22Rv1 (cell line): ENCODE measurements at regions not wholly inside any gene's neighbourhood (a gene's known extent, or its start where the extent isn't known, plus 50 kb on each side); places are given as distances from the start of the nearest gene placed in this dataset.

Experiments used
- H3K27ac ChIP-seq: fragments of 450-650 bp; 2 replicates; pipeline ENCODE4 v1.5.1; 2017
- CTCF ChIP-seq: fragments of 450-650 bp; IDR thresholded peaks from 2 replicates; pipeline ENCODE4 v1.5.1; 2017; ENCODE audit warnings: mild to moderate bottlenecking
- ZFX ChIP-seq: fragments of 450-650 bp; IDR thresholded peaks from 2 replicates; pipeline ENCODE4 v1.6.1; 2017; ENCODE audit warnings: antibody characterized with exemption, borderline replicate concordance

- TF ChIP-seq CTCF (no peak), ZFX (no peak)
These were observed 52.6 kb upstream of the PDC start for GRCh38 chr1:186513526-186513925.

GRCh38 chr1:186512698-186513457, 52.0 kb upstream of the PDC start:
- H3K27ac ChIP-seq = no peak overlapping the region
- TF ChIP-seq ZFX = no peak
- TF ChIP-seq CTCF = no peak

More at GRCh38 chr1:186513526-186513925, 52.6 kb upstream of the PDC start:
- H3K27ac ChIP-seq = no peak overlapping the region

- H3K27ac ChIP-seq = no peak overlapping the region
These were observed 51.1 kb upstream of the PDC start for GRCh38 chr1:186511761-186512637.

More at GRCh38 chr1:186511761-186512637, 51.1 kb upstream of the PDC start:
- no peak for TF ChIP-seq ZFX
- TF ChIP-seq CTCF = no peak
